ENCODE measurements at regions not wholly inside any gene's neighbourhood (a gene's known extent, or its start where the extent isn't known, plus 50 kb on each side); places are given as distances from the start of the nearest gene placed in this dataset.

DNA sequence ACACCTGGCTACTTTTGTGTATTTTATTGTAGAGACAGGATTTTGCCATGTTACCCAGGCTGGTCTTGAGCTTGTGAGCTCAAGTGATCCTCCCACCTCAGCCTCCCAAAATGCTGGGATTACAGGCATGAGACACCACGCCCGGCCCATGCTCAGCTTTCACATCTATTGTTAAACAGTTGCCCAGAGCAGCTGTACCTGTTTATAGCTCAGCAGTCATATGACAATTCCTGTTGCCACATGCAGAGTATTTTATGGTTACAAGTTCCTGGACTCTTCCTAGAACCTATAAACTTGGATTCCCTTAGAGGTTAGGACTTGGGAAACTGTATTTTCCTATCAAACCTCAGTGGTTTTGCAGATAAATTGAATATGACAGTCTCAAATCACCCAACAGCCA lies 188.3 kb upstream of the KCNG1 start:
- DNase-seq (ENCODE audit: low read depth), result no peak
- TF ChIP-seq, protein P1, sequence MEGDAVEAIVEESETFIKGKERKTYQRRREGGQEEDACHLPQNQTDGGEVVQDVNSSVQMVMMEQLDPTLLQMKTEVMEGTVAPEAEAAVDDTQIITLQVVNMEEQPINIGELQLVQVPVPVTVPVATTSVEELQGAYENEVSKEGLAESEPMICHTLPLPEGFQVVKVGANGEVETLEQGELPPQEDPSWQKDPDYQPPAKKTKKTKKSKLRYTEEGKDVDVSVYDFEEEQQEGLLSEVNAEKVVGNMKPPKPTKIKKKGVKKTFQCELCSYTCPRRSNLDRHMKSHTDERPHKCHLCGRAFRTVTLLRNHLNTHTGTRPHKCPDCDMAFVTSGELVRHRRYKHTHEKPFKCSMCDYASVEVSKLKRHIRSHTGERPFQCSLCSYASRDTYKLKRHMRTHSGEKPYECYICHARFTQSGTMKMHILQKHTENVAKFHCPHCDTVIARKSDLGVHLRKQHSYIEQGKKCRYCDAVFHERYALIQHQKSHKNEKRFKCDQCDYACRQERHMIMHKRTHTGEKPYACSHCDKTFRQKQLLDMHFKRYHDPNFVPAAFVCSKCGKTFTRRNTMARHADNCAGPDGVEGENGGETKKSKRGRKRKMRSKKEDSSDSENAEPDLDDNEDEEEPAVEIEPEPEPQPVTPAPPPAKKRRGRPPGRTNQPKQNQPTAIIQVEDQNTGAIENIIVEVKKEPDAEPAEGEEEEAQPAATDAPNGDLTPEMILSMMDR (IDR thresholded peaks at IDR 0.05; ENCODE audit: control insufficient read depth, insufficient read depth, low read depth, low read length, missing control alignments), result no peak
- H3K4me3 ChIP-seq (ENCODE audit: control insufficient read depth, low read depth, low read length), result no peak overlapping the region

DNA sequence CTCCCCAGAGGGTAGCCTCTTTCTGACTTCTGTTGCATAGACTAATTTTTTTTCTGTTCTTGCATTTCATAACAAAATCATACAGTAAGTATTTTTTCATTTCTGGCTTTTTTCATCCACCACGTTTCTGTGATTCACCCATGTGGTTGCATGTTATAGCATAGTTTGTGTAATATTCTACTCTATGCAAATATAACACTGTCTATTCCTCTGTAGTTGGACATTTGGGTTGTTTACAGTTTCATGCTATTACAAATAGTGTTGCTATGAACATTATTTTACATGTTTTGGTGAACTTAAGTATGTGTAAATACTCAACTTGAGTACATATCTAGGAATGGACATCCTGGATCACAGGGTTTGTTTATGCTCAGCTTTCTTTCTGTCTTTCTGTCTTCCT lies 187.2 kb upstream of the KCNG1 start:
- TF ChIP-seq, protein P1 (IDR thresholded peaks at IDR 0.05; ENCODE audit: control insufficient read depth, insufficient read depth, low read depth, low read length, missing control alignments), result no peak
- no peak overlapping the region for H3K4me3 ChIP-seq (ENCODE audit: control insufficient read depth, low read depth, low read length)
- no peak for DNase-seq (ENCODE audit: low read depth)

DNA sequence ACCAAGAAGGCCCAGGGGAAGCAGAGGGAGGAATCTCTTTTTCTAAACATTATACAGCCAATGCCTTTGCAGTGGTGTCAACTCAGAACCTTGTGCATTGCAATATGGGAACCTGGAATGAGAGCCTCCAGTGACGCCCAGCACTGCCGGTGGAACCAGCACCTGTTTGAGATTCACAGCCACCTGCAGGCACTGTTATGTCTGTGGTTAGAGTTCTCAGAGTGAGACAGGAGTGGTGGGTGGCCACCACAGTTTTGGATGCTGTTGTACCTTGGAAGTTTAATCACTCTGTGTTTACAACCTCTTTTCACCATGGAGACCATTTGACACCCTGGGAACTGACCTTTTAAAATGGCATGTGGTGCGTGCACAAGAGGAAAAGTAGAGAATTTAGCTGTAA lies 185.3 kb upstream of the KCNG1 start:
- DNase-seq (ENCODE audit: low read depth), result no peak
- TF ChIP-seq, protein P1 (IDR thresholded peaks at IDR 0.05; ENCODE audit: control insufficient read depth, insufficient read depth, low read depth, low read length, missing control alignments), result no peak

DNA sequence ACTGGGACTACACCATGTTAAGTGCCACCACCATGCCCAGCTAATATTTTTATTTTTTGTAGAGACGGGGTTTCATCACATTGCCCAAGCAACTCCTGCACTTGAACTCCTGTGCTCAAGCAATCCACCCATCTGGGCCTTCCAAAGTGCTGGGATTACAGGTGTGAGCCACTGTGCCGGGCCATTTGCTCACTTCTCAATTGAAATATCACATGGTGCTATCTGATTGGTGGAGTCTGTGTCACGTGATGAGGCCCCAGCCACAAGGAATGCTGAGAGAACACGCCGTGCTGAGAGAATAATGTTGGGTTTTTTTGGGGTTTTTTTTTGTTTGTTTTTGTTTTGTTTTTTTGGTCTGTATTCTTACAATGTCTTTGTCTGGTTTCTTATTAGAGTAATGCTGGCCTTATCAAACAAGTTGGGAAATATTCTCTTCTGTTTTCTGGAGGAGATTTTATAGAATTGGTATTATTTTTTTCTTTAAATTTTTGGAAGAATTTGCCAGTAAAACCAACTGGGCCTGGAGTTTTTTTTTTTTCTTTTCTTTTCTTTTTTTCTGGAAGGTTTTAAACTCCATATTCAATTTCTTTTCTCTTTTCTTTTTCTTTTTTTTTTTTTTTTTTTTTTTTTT lies 183.2 kb upstream of the KCNG1 start:
- no peak overlapping the region for H3K4me3 ChIP-seq (ENCODE audit: control insufficient read depth, low read depth, low read length)
- DNase-seq (ENCODE audit: low read depth), result no peak
- TF ChIP-seq, protein P1 (IDR thresholded peaks at IDR 0.05; ENCODE audit: control insufficient read depth, insufficient read depth, low read depth, low read length, missing control alignments), result no peak

More for the DNA sequence above, 185.3 kb upstream of the KCNG1 start:
- H3K4me3 ChIP-seq (ENCODE audit: control insufficient read depth, low read depth, low read length), result no peak overlapping the region

DNA sequence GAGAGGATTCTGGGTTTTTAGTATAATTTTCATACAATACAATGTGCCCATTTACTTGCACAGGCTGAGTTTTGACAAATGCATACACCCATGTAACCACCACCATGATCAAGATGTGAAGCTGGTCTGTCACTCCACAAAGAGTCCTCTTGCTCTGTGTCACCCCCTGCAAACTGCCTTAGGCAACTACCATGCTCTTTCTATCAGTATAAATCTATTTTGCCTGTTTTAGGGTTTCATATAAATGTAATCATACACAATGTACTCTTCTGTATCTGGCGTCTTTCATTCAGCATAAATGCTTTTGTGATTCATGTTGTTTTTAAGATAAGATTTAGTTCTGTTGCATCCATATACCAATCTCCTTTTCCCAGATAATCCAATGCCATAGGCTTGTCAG lies 181.9 kb upstream of the KCNG1 start:
- TF ChIP-seq, protein P1 (IDR thresholded peaks at IDR 0.05; ENCODE audit: control insufficient read depth, insufficient read depth, low read depth, low read length, missing control alignments), result no peak
- DNase-seq (ENCODE audit: low read depth), result no peak
- H3K4me3 ChIP-seq (ENCODE audit: control insufficient read depth, low read depth, low read length), result no peak overlapping the region

DNA sequence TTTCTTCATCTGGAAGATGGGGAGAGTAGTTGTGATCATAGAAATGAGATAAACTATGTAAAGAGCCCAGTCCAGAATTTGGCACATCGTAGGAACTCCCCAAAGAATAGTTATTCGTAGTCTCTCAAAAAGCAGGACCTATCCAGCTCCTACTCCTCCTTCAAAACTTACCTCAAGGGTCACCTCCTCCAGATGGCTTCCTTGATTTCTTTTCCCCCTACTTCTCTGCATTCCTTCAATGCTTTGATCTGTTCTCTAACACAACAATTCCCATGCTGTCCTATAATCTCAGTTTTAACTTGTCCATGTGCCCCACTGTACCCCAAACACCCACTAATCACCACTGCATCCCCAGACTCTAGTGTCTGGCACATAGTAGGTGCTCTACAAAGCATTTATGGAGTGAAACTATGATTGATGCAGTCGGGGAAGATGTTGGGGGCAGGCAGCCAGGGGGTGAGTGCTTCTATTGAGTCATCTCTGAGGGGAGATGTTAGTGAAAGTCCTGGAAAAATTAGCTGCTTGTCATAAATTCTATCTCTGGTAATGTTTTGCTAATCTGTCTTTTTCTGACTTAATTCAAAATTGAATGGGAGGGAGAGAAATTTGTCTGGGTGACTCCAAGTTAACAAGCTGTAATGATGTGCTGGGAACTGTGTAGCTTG lies 181.3 kb upstream of the KCNG1 start:
- TF ChIP-seq, protein P1 (IDR thresholded peaks at IDR 0.05; ENCODE audit: control insufficient read depth, insufficient read depth, low read depth, low read length, missing control alignments), result no peak
- H3K4me3 ChIP-seq (ENCODE audit: control insufficient read depth, low read depth, low read length), result no peak overlapping the region
- DNase-seq (ENCODE audit: low read depth), result no peak

Measured in AG09309 (cell line).